NCI-H1105 treated with DMSO at 0.1 percent for 48 hours (cell line): ENCODE measurements at regions not wholly inside any gene's neighbourhood (a gene's known extent, or its start where the extent isn't known, plus 50 kb on each side); places are given as distances from the start of the nearest gene placed in this dataset.
A peak's percentile ranks its signal among the peaks of the same experiment; 100 is the strongest.
"Not testable (repeated sequence)": the region's sequence is repeated elsewhere in the genome, so short reads cannot be mapped to it uniquely, and the experiment has no call there.

ENCODE experiments used
- DNase-seq: peaks from one replicate; lab custom pipeline; 2025; lab: John Stamatoyannopoulos, UW

GRCh38 chr17:70584255-70584654, 414.9 kb downstream of the KCNJ2 start:
- no peak for DNase-seq

- no peak for DNase-seq
Observed at GRCh38 chr17:70588003-70588402, 418.7 kb downstream of the KCNJ2 start.

- DNase-seq = peak; percentile 86
Observed at GRCh38 chr17:70597774-70598173, 428.4 kb downstream of the KCNJ2 start.

- DNase-seq = no peak
Observed at GRCh38 chr17:70599198-70599597, 429.9 kb downstream of the KCNJ2 start.

- not testable (repeated sequence) for DNase-seq
Observed at GRCh38 chr17:70599945-70600344, 430.6 kb downstream of the KCNJ2 start.

GRCh38 chr17:70603226-70603625, 433.9 kb downstream of the KCNJ2 start:
- DNase-seq = no peak

GRCh38 chr17:70604854-70605253, 435.5 kb downstream of the KCNJ2 start:
- no peak for DNase-seq

GRCh38 chr17:70606086-70606485, 436.8 kb downstream of the KCNJ2 start:
- DNase-seq = no peak

- DNase-seq = no peak
Observed at GRCh38 chr17:70608193-70608592, 438.9 kb downstream of the KCNJ2 start.

- DNase-seq = no peak
Observed at GRCh38 chr17:70608957-70609356, 439.6 kb downstream of the KCNJ2 start.

GRCh38 chr17:70609566-70609965, 440.2 kb downstream of the KCNJ2 start:
- no peak for DNase-seq

- DNase-seq = no peak
Observed at GRCh38 chr17:70610161-70610560, 440.8 kb downstream of the KCNJ2 start.

- DNase-seq = no peak
Observed at GRCh38 chr17:70613681-70614080, 444.3 kb downstream of the KCNJ2 start.

- DNase-seq = no peak
Observed at GRCh38 chr17:70615831-70616230, 446.5 kb downstream of the KCNJ2 start.

GRCh38 chr17:70618641-70619040, 449.3 kb downstream of the KCNJ2 start:
- no peak for DNase-seq

- no peak for DNase-seq
Observed at GRCh38 chr17:70621566-70621965, 452.2 kb downstream of the KCNJ2 start.

GRCh38 chr17:70622368-70623260, 453.3 kb downstream of the KCNJ2 start:
- DNase-seq = peak; percentile 34

- no peak for DNase-seq
Observed at GRCh38 chr17:70624211-70624610, 454.9 kb downstream of the KCNJ2 start.

- DNase-seq = no peak
Observed at GRCh38 chr17:70629902-70630301, 460.6 kb downstream of the KCNJ2 start.

- DNase-seq = peak; percentile 35
Observed at GRCh38 chr17:70636517-70637133, 467.3 kb downstream of the KCNJ2 start.

GRCh38 chr17:70642059-70642458, 472.7 kb downstream of the KCNJ2 start:
- DNase-seq = no peak

GRCh38 chr17:70644096-70644495, 474.8 kb downstream of the KCNJ2 start:
- no peak for DNase-seq

- DNase-seq = no peak
Observed at GRCh38 chr17:70646673-70647072, 477.3 kb downstream of the KCNJ2 start.
